ENCODE measurements at regions not wholly inside any gene's neighbourhood (a gene's known extent, or its start where the extent isn't known, plus 50 kb on each side); places are given as distances from the start of the nearest gene placed in this dataset.

DNA sequence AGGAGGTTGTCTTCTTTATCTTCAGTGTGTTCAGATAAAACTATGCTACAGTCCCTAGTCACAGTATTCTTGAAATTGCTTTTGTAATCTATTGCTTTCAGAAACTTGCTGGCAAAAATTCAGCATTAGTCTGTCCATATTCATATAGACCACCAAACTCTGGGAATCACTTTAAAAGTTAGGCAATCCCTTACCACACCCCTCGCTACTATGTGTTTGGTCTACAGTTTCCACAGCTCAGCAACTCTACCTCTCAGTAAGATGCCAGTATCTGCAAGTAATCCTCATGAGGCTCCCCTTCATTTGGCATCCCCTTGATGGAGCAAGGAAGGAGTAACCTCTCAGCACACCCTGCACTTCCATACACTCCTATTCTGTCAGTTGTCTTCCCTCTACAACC lies 1706.6 kb upstream of the CELF4 start:
- TF ChIP-seq FOS (IDR thresholded peaks at IDR 0.05; ENCODE audit: borderline replicate concordance, insufficient read depth, low read length) (no peak), POLR2AphosphoS5 (IDR thresholded peaks at IDR 0.05; ENCODE audit: insufficient read depth, low read depth, low read length) (no peak), CTCF (IDR thresholded peaks at IDR 0.05; ENCODE audit: extremely low read depth in 1 of 2, insufficient read depth in 1 of 2, low read depth in 1 of 2, low read length in 2 of 2) (no peak), POLR2A (IDR thresholded peaks at IDR 0.05; ENCODE audit: low read depth, low read length) (no peak), MAX (IDR thresholded peaks at IDR 0.05; ENCODE audit: insufficient read depth, insufficient read length) (no peak), EZH2 (IDR thresholded peaks at IDR 0.05; ENCODE audit: borderline replicate concordance, low read depth, low read length, severe bottlenecking) (no peak), GATA2 (IDR thresholded peaks at IDR 0.05; ENCODE audit: insufficient read depth, insufficient read length, low read depth, low read length) (no peak), MYC (IDR thresholded peaks at IDR 0.05; ENCODE audit: low read depth, low read length) (no peak), JUN (IDR thresholded peaks at IDR 0.05; ENCODE audit: borderline replicate concordance, insufficient read depth, insufficient read length, low read depth) (no peak)
- H3K4me2 ChIP-seq (ENCODE audit: insufficient read depth, low read length): no peak overlapping the region
- H3K27me3 ChIP-seq (ENCODE audit: control insufficient read depth in 2 of 2, insufficient read depth in 2 of 2, low read length in 2 of 2): no peaks in the 10 kb centered on the region
- no peak overlapping the region for H3K4me3 ChIP-seq (replicated peaks in 1 of 3; ENCODE audit: insufficient read depth in 1 of 3, low read depth in 1 of 3, low read length in 3 of 3)
- BruUV-seq (replicated peaks): no TSS peak
- FAIRE-seq (no peak), DNase-seq (ENCODE audit: low read depth, low spot score) (no peak)
- H4K20me1 ChIP-seq (replicated peaks; ENCODE audit: control insufficient read depth, extremely low read depth, insufficient read depth, low read length): no peaks in the 10 kb centered on the region
- no peaks in the 10 kb centered on the region for H3K9me3 ChIP-seq (replicated peaks; ENCODE audit: control insufficient read depth, insufficient read depth, low read length)
- ChIA-PET POLR2A (no interaction called here), CTCF (no interaction called here)
- H3K4me1 ChIP-seq (ENCODE audit: control insufficient read depth, extremely low read depth, insufficient read depth, low read length): no peaks in the 10 kb centered on the region
- no peak overlapping the region for H3K27ac ChIP-seq (ENCODE audit: insufficient read depth, low read depth, low read length)
- no peaks in the 10 kb centered on the region for H3K36me3 ChIP-seq (ENCODE audit: control insufficient read depth in 2 of 2, extremely low read depth in 1 of 2, insufficient read depth in 2 of 2, low read length in 2 of 2)
- intact Hi-C loops (cut with micrococcal nuclease) (no loop called here), dilution Hi-C loops (cut with MboI; ENCODE audit: extremely low pct_ligation_motif_present, low sequenced_read_pairs) (no loop called here)
- no peak overlapping the region for H2AFZ ChIP-seq (ENCODE audit: low read depth, low read length)
- no peaks in the 10 kb centered on the region for H3K79me2 ChIP-seq (ENCODE audit: control insufficient read depth, insufficient read depth, low read length)
- H3K9ac ChIP-seq (replicated peaks; ENCODE audit: extremely low read depth, insufficient read depth, low read length): no peak overlapping the region
- no peaks in the 10 kb centered on the region for H3K9me1 ChIP-seq (replicated peaks; ENCODE audit: control insufficient read depth, extremely low read depth, insufficient read depth, low read length)

All from endothelial cell of umbilical vein (primary cell).